KMS-11 (cell line): ENCODE measurements at regions not wholly inside any gene's neighbourhood (a gene's known extent, or its start where the extent isn't known, plus 50 kb on each side); places are given as distances from the start of the nearest gene placed in this dataset.

Experiments
- H2AFZ ChIP-seq: fragments of 200-600 bp; sonication (generic); 2 replicates; pipeline ENCODE4 v1.6.1; 2016; ENCODE audit warnings: antibody characterized with exemption, mixed run types, low read depth
- H3K27ac ChIP-seq: fragments of 200-600 bp; sonication (generic); 2 replicates; pipeline ENCODE4 v1.6.1; 2016; ENCODE audit warnings: mild to moderate bottlenecking, mixed run types
- H3K27me3 ChIP-seq: fragments of 200-600 bp; sonication (generic); 2 replicates; pipeline ENCODE4 v1.6.1; 2017; ENCODE audit warnings: mild to moderate bottlenecking, low read depth, mixed run types, moderate library complexity; ENCODE audit not compliant: insufficient read depth
- H3K36me3 ChIP-seq: fragments of 200-600 bp; sonication (generic); 2 replicates; pipeline ENCODE4 v1.6.1; 2017; ENCODE audit warnings: mild to moderate bottlenecking, mixed run types; ENCODE audit not compliant: insufficient read depth
- H3K4me1 ChIP-seq: fragments of 200-600 bp; sonication (generic); 2 replicates; pipeline ENCODE4 v1.6.1; 2016; ENCODE audit warnings: mild to moderate bottlenecking, low read depth, mixed run types; ENCODE audit not compliant: poor library complexity, severe bottlenecking
- H3K4me2 ChIP-seq: fragments of 200-600 bp; sonication (generic); 2 replicates; pipeline ENCODE4 v1.7.0; 2016; ENCODE audit warnings: mild to moderate bottlenecking, mixed run types
- H3K4me3 ChIP-seq: fragments of 200-600 bp; sonication (generic); IDR thresholded peaks from 2 replicates; pipeline ENCODE4 v1.6.1; 2017; ENCODE audit warnings: low read depth, low read length, mixed read lengths; ENCODE audit not compliant: insufficient read depth
- H3K79me2 ChIP-seq: fragments of 200-600 bp; sonication (generic); 2 replicates; pipeline ENCODE4 v1.6.1; 2016; ENCODE audit warnings: low read depth, mixed run types; ENCODE audit not compliant: insufficient read depth
- H3K9ac ChIP-seq: fragments of 200-600 bp; sonication (generic); 2 replicates; pipeline ENCODE4 v1.6.1; 2016; ENCODE audit warnings: mild to moderate bottlenecking, mixed run types
- H4K20me1 ChIP-seq: fragments of 200-600 bp; sonication (generic); 2 replicates; pipeline ENCODE4 v1.6.1; 2016; ENCODE audit warnings: mild to moderate bottlenecking, mixed run types; ENCODE audit not compliant: insufficient read depth
- CTCF ChIP-seq: fragments of 200-600 bp; sonication (generic); conservative IDR thresholded peaks from 2 replicates; pipeline ENCODE4 v1.6.1; 2017; ENCODE audit warnings: low read depth, mild to moderate bottlenecking, antibody characterized with exemption, low read length, moderate library complexity, mixed read lengths

- Histone ChIP-seq H3K4me1 (no peaks in the 10 kb centered on the region), H3K79me2 (no peaks in the 10 kb centered on the region), H2AFZ (no peak overlapping the region), H3K36me3 (no peaks in the 10 kb centered on the region), H3K27ac (no peak overlapping the region), H4K20me1 (no peaks in the 10 kb centered on the region), H3K4me3 (no peak overlapping the region), H3K9ac (no peak overlapping the region), H3K4me2 (no peak overlapping the region), H3K27me3 (no peaks in the 10 kb centered on the region)
- TF ChIP-seq CTCF = no peak
Observed at GRCh38 chr1:209218113-209218512, 365.4 kb upstream of the CAMK1G start.

GRCh38 chr1:209218981-209219380, 364.5 kb upstream of the CAMK1G start:
- H3K36me3 ChIP-seq = no peaks in the 10 kb centered on the region
- no peak for TF ChIP-seq CTCF
- H3K79me2 ChIP-seq = no peaks in the 10 kb centered on the region
- H3K9ac ChIP-seq = no peak overlapping the region
- no peak overlapping the region for H3K4me2 ChIP-seq
- H3K27ac ChIP-seq = no peak overlapping the region
- H3K4me3 ChIP-seq = no peak overlapping the region
- H3K27me3 ChIP-seq = no peaks in the 10 kb centered on the region
- no peaks in the 10 kb centered on the region for H3K4me1 ChIP-seq
- H4K20me1 ChIP-seq = no peaks in the 10 kb centered on the region
- no peak overlapping the region for H2AFZ ChIP-seq

DNA sequence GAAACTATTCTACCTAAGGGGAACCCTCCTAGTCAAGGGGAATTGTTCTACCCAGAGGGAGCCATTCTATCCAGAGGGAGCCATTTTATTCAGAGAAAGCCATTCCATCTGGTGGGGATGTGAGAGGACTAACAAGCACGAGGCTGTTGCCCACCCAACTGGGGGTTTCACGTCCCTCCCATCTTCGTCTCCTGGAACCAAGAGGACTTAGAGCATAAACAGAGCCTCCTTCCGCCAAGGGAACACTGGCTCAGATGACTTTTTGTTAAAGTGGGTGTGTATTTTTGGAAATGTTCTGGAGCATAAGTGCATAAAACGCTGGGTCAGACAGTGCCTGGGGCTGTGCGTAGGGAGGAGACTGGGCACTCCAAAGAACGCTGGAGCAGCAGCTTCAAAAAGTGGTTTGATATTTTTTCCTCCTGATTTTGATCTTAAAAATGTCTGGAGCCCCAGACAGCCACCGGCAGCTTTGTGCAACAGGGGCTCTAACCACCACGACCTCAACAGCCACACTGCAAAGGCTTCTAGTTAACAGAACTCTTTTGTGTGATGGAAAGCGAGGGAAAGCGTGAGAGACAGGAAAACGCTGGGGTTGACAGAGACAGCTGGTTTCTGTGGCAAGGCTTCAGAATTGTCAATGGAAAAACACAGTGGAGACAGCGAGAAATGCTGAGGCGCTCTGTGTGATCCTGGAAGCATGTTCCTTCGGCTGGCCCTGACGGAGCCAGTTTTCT, 363.6 kb upstream of the CAMK1G start:
- no peaks in the 10 kb centered on the region for H3K4me1 ChIP-seq
- no peak overlapping the region for H2AFZ ChIP-seq
- no peaks in the 10 kb centered on the region for H3K27me3 ChIP-seq
- no peaks in the 10 kb centered on the region for H4K20me1 ChIP-seq
- no peak overlapping the region for H3K27ac ChIP-seq
- H3K36me3 ChIP-seq = no peaks in the 10 kb centered on the region
- H3K79me2 ChIP-seq = no peaks in the 10 kb centered on the region
- no peak for TF ChIP-seq CTCF
- no peak overlapping the region for H3K4me3 ChIP-seq
- H3K9ac ChIP-seq = no peak overlapping the region
- H3K4me2 ChIP-seq = no peak overlapping the region

GRCh38 chr1:209222826-209223225, 360.7 kb upstream of the CAMK1G start:
- no peak overlapping the region for H3K27ac ChIP-seq
- H3K4me1 ChIP-seq = no peaks in the 10 kb centered on the region
- H3K4me2 ChIP-seq = no peak overlapping the region
- H4K20me1 ChIP-seq = no peaks in the 10 kb centered on the region
- H3K9ac ChIP-seq = no peak overlapping the region
- H3K4me3 ChIP-seq = no peak overlapping the region
- H3K27me3 ChIP-seq = no peaks in the 10 kb centered on the region
- no peaks in the 10 kb centered on the region for H3K36me3 ChIP-seq
- H3K79me2 ChIP-seq = no peaks in the 10 kb centered on the region
- no peak for TF ChIP-seq CTCF
- H2AFZ ChIP-seq = no peak overlapping the region
